ENCODE measurements at regions not wholly inside any gene's neighbourhood (a gene's known extent, or its start where the extent isn't known, plus 50 kb on each side); places are given as distances from the start of the nearest gene placed in this dataset.
"Not testable (repeated sequence)": the region's sequence is repeated elsewhere in the genome, so short reads cannot be mapped to it uniquely, and the experiment has no call there.

GRCh38 chr2:186349508-186349907 is 136.6 kb upstream of the ZC3H15 start:
- TF ChIP-seq CTCF (IDR thresholded peaks at IDR 0.05), result no peak
- H3K36me3 ChIP-seq, result no peaks in the 10 kb centered on the region
- H3K27me3 ChIP-seq, result no peaks in the 10 kb centered on the region
- H3K4me1 ChIP-seq, result no peaks in the 10 kb centered on the region
- H3K9me3 ChIP-seq, result peaks cover 0 to 25% of the 10 kb centered on the region in 2 donors
- DNase-seq (peak in 1 of 4 donors; percentile 45), ATAC-seq (no peak)
- H3K4me3 ChIP-seq, result no peak overlapping the region
- H3K27ac ChIP-seq, result no peak overlapping the region
- intact Hi-C loops (cut with DNase I), result no loop called here

GRCh38 chr2:186354160-186354559 is 131.9 kb upstream of the ZC3H15 start:
- H3K4me1 ChIP-seq; H3K27me3 ChIP-seq; intact Hi-C loops (cut with DNase I); ATAC-seq; H3K36me3 ChIP-seq; H3K4me3 ChIP-seq; DNase-seq; H3K27ac ChIP-seq: not testable (repeated sequence)
- H3K9me3 ChIP-seq, result peaks cover 0 to 25% of the 10 kb centered on the region in 2 donors

- Histone ChIP-seq H3K4me3 (no peak overlapping the region), H3K4me1 (no peaks in the 10 kb centered on the region), H3K27me3 (no peaks in the 10 kb centered on the region), H3K9me3 (peaks cover 0 to 15% of the 10 kb centered on the region in 2 donors), H3K36me3 (no peaks in the 10 kb centered on the region), H3K27ac (no peak overlapping the region)
- ATAC-seq, result no peak
- no peak for DNase-seq
- intact Hi-C loops (cut with DNase I), result no loop called here
- TF ChIP-seq CTCF (IDR thresholded peaks at IDR 0.05), result no peak
Observed at GRCh38 chr2:186365406-186365805, 120.7 kb upstream of the ZC3H15 start.

GRCh38 chr2:186379052-186379451 is 107.0 kb upstream of the ZC3H15 start:
- Histone ChIP-seq H3K9me3 (peaks cover 0 to 29% of the 10 kb centered on the region in 2 donors), H3K36me3 (no peaks in the 10 kb centered on the region), H3K27ac (no peak overlapping the region), H3K4me1 (no peaks in the 10 kb centered on the region), H3K4me3 (no peak overlapping the region), H3K27me3 (no peaks in the 10 kb centered on the region)
- DNase-seq, result no peak
- ATAC-seq, result no peak
- intact Hi-C loops (cut with DNase I), result no loop called here
- no peak for TF ChIP-seq CTCF (IDR thresholded peaks at IDR 0.05)

GRCh38 chr2:186380805-186381204 is 105.3 kb upstream of the ZC3H15 start:
- no peak for DNase-seq
- Histone ChIP-seq H3K27me3 (no peaks in the 10 kb centered on the region), H3K9me3 (peaks cover 0 to 25% of the 10 kb centered on the region in 2 donors), H3K27ac (no peak overlapping the region), H3K36me3 (no peaks in the 10 kb centered on the region), H3K4me3 (no peak overlapping the region), H3K4me1 (no peaks in the 10 kb centered on the region)
- intact Hi-C loops (cut with DNase I), result no loop called here
- no peak for TF ChIP-seq CTCF (IDR thresholded peaks at IDR 0.05)
- no peak for ATAC-seq

GRCh38 chr2:186381573-186381972 is 104.5 kb upstream of the ZC3H15 start:
- ATAC-seq, result no peak
- no peak overlapping the region for H3K4me3 ChIP-seq
- no peaks in the 10 kb centered on the region for H3K4me1 ChIP-seq
- intact Hi-C loops (cut with DNase I), result no loop called here
- no peaks in the 10 kb centered on the region for H3K27me3 ChIP-seq
- peaks cover 0 to 25% of the 10 kb centered on the region in 2 donors for H3K9me3 ChIP-seq
- H3K36me3 ChIP-seq, result no peaks in the 10 kb centered on the region
- TF ChIP-seq CTCF (IDR thresholded peaks at IDR 0.05), result no peak
- peak in 1 of 4 donors; percentile 22 for DNase-seq
- no peak overlapping the region for H3K27ac ChIP-seq
